GM12872 (cell line): ENCODE measurements at regions not wholly inside any gene's neighbourhood (a gene's known extent, or its start where the extent isn't known, plus 50 kb on each side); places are given as distances from the start of the nearest gene placed in this dataset.

Experiments
- CTCF ChIP-seq: IDR thresholded peaks from 3 replicates; pipeline ENCODE4 v1.5.1; 2011; ENCODE audit warnings: low read depth, mild to moderate bottlenecking, low read length, moderate library complexity; ENCODE audit not compliant: insufficient read depth

DNA sequence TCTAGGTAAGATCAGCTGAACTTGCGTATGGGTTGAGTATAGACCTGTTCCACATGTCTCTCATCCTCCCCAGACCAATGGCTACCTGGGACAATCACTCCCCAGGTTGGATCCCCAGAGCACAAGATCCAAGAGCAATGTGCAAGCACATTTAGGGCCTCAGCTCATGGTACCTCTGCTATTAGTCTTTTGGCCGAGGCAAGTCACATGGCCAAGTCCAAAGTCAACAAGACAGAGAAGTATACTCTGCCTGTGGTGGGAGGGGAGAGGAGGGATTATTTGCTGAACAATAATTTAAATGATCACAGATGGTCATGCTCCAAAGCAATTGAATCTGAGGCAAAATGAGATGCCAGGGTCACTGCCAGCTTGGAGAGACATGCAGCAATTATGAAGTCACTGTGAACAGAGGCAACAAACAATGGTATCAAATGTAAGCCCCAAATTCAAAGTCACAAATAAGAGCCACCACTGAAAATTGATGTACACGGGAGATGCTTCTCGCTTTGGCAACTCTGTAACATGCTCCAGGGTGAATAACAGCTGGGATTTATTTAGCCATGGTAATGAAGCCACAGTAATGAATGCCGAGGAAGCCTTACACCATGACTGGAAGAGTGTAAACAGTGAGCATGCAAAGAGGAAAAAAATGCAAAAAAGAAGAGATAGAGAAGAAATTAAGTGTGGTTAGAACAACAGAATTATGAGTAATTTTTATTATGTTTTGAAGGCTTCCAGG is 149.1 kb downstream of the ZNF281 start:
- TF ChIP-seq CTCF = no peak

DNA sequence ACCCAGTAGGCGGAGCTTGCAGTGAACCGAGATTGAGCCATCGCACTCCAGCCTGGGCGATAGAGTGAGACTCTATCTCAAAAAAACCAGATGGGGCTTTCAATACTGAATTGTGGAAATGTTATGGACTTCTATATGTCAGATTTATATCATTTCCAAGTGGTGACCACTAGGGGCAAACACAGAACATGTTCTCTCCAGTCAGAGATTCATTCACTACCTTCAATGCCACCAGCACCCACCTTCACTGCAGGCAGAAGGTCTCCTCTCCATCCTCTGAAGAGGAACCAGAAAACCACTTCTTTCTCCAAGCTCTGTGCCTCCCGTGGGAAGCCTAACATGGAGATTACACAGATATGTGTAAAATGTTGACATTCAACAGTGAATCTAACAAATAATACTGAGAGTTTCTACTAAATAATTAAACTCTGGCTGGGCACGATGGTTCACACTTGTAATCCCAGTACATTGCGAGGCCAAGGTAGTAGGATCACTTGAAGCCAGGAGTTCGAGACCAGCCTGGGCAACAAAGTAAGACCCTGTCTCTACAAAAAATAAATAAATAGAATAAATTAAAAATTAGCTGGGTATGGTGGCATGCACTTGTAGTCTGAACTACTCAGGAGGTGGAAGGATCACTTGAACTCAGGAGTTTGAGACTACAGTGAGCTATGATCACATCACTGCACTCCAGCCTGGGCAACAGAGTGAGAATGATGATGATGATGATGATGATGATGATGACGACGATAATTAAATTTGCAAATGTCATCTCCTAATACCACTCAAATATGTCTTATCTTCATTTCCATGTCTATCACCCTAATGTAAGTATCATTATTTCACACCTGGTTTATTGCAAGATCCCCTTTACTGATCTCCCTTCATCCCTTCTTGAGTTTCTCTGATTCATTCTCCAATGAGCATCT is 151.1 kb downstream of the ZNF281 start:
- peak; percentile 64 for TF ChIP-seq CTCF

GRCh38 chr1:200257235-200257634 is 152.6 kb downstream of the ZNF281 start:
- no peak for TF ChIP-seq CTCF

GRCh38 chr1:200253774-200254495 is 155.9 kb downstream of the ZNF281 start:
- no peak for TF ChIP-seq CTCF

- no peak for TF ChIP-seq CTCF
Observed at GRCh38 chr1:200252531-200252930, 157.3 kb downstream of the ZNF281 start.

DNA sequence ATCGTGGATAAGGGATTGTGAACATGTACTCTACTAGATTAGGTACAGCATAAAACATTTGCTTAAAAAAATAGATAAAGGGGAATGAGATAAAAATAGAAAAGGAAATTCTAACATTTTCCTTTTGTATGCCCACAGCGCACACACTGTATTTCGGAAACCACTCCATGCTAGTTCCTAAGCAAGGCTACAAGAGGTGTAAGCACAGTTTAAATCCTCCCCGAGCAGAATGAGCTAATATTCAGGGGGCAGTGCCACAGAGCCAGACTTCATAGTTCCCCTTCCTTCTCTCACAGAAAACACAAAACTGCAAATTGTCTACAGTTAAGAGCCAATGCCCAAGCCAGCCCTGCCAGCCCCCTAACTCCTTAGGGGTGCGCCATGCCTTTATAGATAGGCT is 159.4 kb downstream of the ZNF281 start:
- no peak for TF ChIP-seq CTCF

DNA sequence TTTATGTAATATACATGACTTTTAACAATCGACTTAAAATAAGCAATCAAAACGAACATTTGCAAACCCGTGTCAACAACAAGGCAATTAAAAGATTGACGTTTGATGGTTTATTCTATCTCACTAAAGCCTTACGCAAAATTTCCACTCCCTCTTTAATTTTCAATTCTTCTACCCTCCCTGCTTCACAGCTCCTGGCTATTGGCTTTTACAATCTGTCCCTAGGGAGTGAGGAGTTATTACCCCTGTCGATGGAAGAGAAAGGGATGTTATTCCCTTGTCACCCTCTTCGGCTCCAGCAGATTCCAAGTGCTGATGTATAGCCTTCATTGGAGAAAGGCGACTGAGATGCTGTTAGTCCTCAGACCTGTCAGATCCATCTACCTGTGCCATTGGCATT is 161.3 kb downstream of the ZNF281 start:
- no peak for TF ChIP-seq CTCF
